ENCODE measurements at regions not wholly inside any gene's neighbourhood (a gene's known extent, or its start where the extent isn't known, plus 50 kb on each side); places are given as distances from the start of the nearest gene placed in this dataset.

DNA sequence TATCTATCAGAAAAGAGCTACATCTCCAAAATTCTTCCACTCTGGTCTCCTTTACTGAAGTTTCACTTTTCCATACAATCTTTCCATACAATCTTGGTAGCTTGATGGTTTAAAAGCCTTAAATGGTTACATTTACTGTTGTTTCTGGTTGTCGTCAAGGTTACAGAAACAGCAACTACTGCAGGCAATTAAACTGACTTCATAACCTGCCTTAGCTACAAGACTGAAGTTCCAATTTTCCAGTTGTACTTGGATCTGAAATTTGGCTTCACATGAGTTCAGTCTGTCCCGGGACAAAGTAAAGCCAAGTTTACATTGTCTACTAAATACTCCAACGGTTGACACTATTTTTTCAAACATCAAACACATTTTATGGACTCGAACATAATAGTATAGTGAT, 326.4 kb downstream of the ANKRD50 start:
- Histone ChIP-seq H3K4me3 (ENCODE audit: low read depth, low read length) (no peak overlapping the region), H3K27me3 (ENCODE audit: control insufficient read depth, insufficient read depth, low read length) (no peaks in the 10 kb centered on the region), H3K36me3 (ENCODE audit: control insufficient read depth, insufficient read depth, low read length) (no peaks in the 10 kb centered on the region)
- TF ChIP-seq, protein P1, sequence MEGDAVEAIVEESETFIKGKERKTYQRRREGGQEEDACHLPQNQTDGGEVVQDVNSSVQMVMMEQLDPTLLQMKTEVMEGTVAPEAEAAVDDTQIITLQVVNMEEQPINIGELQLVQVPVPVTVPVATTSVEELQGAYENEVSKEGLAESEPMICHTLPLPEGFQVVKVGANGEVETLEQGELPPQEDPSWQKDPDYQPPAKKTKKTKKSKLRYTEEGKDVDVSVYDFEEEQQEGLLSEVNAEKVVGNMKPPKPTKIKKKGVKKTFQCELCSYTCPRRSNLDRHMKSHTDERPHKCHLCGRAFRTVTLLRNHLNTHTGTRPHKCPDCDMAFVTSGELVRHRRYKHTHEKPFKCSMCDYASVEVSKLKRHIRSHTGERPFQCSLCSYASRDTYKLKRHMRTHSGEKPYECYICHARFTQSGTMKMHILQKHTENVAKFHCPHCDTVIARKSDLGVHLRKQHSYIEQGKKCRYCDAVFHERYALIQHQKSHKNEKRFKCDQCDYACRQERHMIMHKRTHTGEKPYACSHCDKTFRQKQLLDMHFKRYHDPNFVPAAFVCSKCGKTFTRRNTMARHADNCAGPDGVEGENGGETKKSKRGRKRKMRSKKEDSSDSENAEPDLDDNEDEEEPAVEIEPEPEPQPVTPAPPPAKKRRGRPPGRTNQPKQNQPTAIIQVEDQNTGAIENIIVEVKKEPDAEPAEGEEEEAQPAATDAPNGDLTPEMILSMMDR (IDR thresholded peaks at IDR 0.05; ENCODE audit: insufficient read depth, low read length, poor library complexity, severe bottlenecking) = no peak
- no peak for DNase-seq (ENCODE audit: low read depth)

GRCh38 chr4:124386648-124387047, 325.9 kb downstream of the ANKRD50 start:
- TF ChIP-seq, protein P1 (IDR thresholded peaks at IDR 0.05; ENCODE audit: insufficient read depth, low read length, poor library complexity, severe bottlenecking) = no peak

GRCh38 chr4:124389591-124389990, 322.9 kb downstream of the ANKRD50 start:
- Histone ChIP-seq H3K4me3 (ENCODE audit: low read depth, low read length) (no peak overlapping the region), H3K27me3 (ENCODE audit: control insufficient read depth, insufficient read depth, low read length) (no peaks in the 10 kb centered on the region), H3K36me3 (ENCODE audit: control insufficient read depth, insufficient read depth, low read length) (no peaks in the 10 kb centered on the region)
- DNase-seq (ENCODE audit: low read depth) = no peak
- TF ChIP-seq, protein P1 (IDR thresholded peaks at IDR 0.05; ENCODE audit: insufficient read depth, low read length, poor library complexity, severe bottlenecking) = no peak

More at GRCh38 chr4:124386648-124387047, 325.9 kb downstream of the ANKRD50 start:
- no peaks in the 10 kb centered on the region for H3K36me3 ChIP-seq (ENCODE audit: control insufficient read depth, insufficient read depth, low read length)
- DNase-seq (ENCODE audit: low read depth) = no peak
- H3K4me3 ChIP-seq (ENCODE audit: low read depth, low read length) = no peak overlapping the region
- H3K27me3 ChIP-seq (ENCODE audit: control insufficient read depth, insufficient read depth, low read length) = no peaks in the 10 kb centered on the region

DNA sequence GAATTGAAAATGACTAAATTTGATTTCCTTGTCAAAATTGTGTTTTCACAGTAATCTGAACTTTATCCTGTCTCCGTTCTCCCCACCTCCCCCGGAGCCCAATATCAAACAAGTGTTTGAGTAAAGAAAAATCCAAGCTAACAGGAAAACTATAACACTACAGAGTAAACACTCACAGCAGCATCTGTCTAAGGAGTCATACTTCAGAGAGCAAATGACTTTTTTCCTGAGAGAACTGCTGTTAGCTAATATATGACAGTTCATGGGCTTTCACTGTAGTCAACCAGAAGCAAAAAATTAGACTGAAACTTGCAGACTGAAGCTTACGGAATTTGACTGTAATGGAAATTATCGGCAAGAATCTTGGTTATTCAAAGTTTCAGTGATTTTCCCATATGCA, 321.7 kb downstream of the ANKRD50 start:
- no peak for DNase-seq (ENCODE audit: low read depth)
- no peaks in the 10 kb centered on the region for H3K27me3 ChIP-seq (ENCODE audit: control insufficient read depth, insufficient read depth, low read length)
- TF ChIP-seq, protein P1 (IDR thresholded peaks at IDR 0.05; ENCODE audit: insufficient read depth, low read length, poor library complexity, severe bottlenecking) = no peak
- no peaks in the 10 kb centered on the region for H3K36me3 ChIP-seq (ENCODE audit: control insufficient read depth, insufficient read depth, low read length)
- no peak overlapping the region for H3K4me3 ChIP-seq (ENCODE audit: low read depth, low read length)

DNA sequence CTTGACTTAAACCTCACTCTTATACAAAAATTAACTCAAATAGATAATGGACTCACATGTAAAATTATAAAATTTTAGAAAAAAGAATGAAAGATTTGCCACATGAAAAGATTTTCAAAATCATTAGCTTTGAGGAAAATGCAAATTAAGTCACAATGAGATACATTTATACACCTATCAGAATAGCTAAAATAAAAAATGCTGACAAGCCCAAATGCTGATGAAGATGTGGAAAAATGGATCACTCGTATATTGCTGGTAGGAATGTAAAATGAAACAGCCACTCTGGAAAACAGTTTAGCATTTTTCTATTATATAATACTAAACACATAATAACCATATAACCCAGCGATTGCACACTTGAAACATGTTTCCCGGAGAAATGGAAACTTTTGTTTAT, 316.2 kb downstream of the ANKRD50 start:
- Histone ChIP-seq H3K36me3 (ENCODE audit: control insufficient read depth, insufficient read depth, low read length) (no peaks in the 10 kb centered on the region), H3K4me3 (ENCODE audit: low read depth, low read length) (no peak overlapping the region), H3K27me3 (ENCODE audit: control insufficient read depth, insufficient read depth, low read length) (no peaks in the 10 kb centered on the region)
- TF ChIP-seq, protein P1 (IDR thresholded peaks at IDR 0.05; ENCODE audit: insufficient read depth, low read length, poor library complexity, severe bottlenecking) = no peak
- no peak for DNase-seq (ENCODE audit: low read depth)

DNA sequence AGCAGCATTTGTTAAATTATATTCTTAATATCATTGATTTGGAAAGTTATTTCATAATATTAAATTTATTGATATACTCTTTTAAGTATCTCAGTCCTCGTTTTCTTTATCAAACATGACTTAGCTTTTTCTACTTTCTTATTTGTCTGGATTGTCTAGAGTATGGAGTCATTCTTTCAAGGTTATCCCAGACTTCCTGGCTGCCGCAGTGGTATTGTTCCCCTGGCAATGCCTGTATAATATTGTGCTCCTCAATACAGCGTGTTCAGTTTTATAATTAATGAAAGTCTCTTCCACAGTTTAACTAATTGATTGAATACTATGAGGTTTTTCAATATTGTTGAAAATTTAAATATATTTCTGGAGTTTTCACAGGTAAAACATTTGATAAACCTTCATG, 310.9 kb downstream of the ANKRD50 start:
- TF ChIP-seq, protein P1 (IDR thresholded peaks at IDR 0.05; ENCODE audit: insufficient read depth, low read length, poor library complexity, severe bottlenecking) = no peak
- no peaks in the 10 kb centered on the region for H3K27me3 ChIP-seq (ENCODE audit: control insufficient read depth, insufficient read depth, low read length)
- no peak overlapping the region for H3K4me3 ChIP-seq (ENCODE audit: low read depth, low read length)
- H3K36me3 ChIP-seq (ENCODE audit: control insufficient read depth, insufficient read depth, low read length) = no peaks in the 10 kb centered on the region
- no peak for DNase-seq (ENCODE audit: low read depth)
